ENCODE measurements at regions not wholly inside any gene's neighbourhood (a gene's known extent, or its start where the extent isn't known, plus 50 kb on each side); places are given as distances from the start of the nearest gene placed in this dataset.

DNA sequence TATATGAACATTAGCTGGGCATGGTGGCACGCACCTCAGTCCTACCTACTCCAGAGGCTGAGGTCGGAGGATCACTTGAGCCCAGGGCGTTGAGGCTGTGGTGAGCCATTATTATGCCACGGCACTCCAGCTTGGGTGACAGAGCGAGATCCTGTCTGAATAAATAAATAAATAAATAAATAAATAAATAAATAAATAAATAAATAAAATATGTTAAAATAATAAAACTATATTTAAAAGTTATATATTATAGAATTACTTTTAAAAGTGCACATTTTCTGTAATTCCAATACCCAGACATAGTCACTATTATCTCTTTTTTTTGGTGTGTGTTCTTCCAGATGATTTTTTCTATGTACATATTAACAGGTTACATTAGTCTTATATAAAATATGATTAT lies 382.0 kb upstream of the ROBO2 start:
- TF ChIP-seq YBX1 (IDR thresholded peaks at IDR 0.05): no peak
- TF ChIP-seq ZNF274 (IDR thresholded peaks at IDR 0.05; ENCODE audit: borderline replicate concordance, low read depth, low read length): no peak
- no peak for TF ChIP-seq NCOR1 (IDR thresholded peaks at IDR 0.05)
- no peak for TF ChIP-seq PHF21A (IDR thresholded peaks at IDR 0.05; ENCODE audit: borderline replicate concordance, low read depth)
- TF ChIP-seq NFIC (IDR thresholded peaks at IDR 0.05): no peak
- TF ChIP-seq POLR2A (conservative IDR thresholded peaks at IDR 0.05): no peak
- TF ChIP-seq, protein P1, sequence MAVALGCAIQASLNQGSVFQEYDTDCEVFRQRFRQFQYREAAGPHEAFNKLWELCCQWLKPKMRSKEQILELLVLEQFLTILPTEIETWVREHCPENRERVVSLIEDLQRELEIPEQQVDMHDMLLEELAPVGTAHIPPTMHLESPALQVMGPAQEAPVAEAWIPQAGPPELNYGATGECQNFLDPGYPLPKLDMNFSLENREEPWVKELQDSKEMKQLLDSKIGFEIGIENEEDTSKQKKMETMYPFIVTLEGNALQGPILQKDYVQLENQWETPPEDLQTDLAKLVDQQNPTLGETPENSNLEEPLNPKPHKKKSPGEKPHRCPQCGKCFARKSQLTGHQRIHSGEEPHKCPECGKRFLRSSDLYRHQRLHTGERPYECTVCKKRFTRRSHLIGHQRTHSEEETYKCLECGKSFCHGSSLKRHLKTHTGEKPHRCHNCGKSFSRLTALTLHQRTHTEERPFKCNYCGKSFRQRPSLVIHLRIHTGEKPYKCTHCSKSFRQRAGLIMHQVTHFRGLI (CRISPR knock-in tag; IDR thresholded peaks at IDR 0.05): no peak
- TF ChIP-seq SIN3A (IDR thresholded peaks at IDR 0.05; ENCODE audit: borderline replicate concordance in 2 of 2, control insufficient read depth in 1 of 2, low read depth in 2 of 2, low read length in 2 of 2): no peak
- TF ChIP-seq, protein P2, sequence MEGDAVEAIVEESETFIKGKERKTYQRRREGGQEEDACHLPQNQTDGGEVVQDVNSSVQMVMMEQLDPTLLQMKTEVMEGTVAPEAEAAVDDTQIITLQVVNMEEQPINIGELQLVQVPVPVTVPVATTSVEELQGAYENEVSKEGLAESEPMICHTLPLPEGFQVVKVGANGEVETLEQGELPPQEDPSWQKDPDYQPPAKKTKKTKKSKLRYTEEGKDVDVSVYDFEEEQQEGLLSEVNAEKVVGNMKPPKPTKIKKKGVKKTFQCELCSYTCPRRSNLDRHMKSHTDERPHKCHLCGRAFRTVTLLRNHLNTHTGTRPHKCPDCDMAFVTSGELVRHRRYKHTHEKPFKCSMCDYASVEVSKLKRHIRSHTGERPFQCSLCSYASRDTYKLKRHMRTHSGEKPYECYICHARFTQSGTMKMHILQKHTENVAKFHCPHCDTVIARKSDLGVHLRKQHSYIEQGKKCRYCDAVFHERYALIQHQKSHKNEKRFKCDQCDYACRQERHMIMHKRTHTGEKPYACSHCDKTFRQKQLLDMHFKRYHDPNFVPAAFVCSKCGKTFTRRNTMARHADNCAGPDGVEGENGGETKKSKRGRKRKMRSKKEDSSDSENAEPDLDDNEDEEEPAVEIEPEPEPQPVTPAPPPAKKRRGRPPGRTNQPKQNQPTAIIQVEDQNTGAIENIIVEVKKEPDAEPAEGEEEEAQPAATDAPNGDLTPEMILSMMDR (IDR thresholded peaks at IDR 0.05 in 2 of 3, conservative IDR thresholded peaks at IDR 0.05 in 1 of 3; ENCODE audit: insufficient read depth in 2 of 3, low read depth in 1 of 3, low read length in 3 of 3): no peak
- no peak for TF ChIP-seq TRIM24 (IDR thresholded peaks at IDR 0.05)
- no peak for TF ChIP-seq CREB1 (IDR thresholded peaks at IDR 0.05)
- TF ChIP-seq CREB1 (CRISPR knock-in tag; IDR thresholded peaks at IDR 0.05): no peak
- no peak for TF ChIP-seq ZNF408 (CRISPR knock-in tag; IDR thresholded peaks at IDR 0.05; ENCODE audit: low read depth)

Data from K562 (cell line).